Brain microvascular endothelial cell (primary cell): ENCODE measurements at regions not wholly inside any gene's neighbourhood (a gene's known extent, or its start where the extent isn't known, plus 50 kb on each side); places are given as distances from the start of the nearest gene placed in this dataset.
"Not testable (repeated sequence)": the region's sequence is repeated elsewhere in the genome, so short reads cannot be mapped to it uniquely, and the experiment has no call there.

Experiments
- DNase-seq: peaks from one replicate; pipeline ENCODE4 v3.0.0-alpha.2; 2020
- H3K27ac ChIP-seq: fragments of 250-450 bp; sonication (Bioruptor Pico); 2 replicates; pipeline ENCODE4 v1.5.1; 2020; ENCODE audit warnings: mild to moderate bottlenecking, moderate library complexity
- H3K27me3 ChIP-seq: fragments of 250-450 bp; sonication (Bioruptor Pico); replicated peaks from 2 replicates; pipeline ENCODE4 v1.5.1; 2020; ENCODE audit warnings: mild to moderate bottlenecking
- H3K36me3 ChIP-seq: fragments of 250-450 bp; sonication (Bioruptor Pico); replicated peaks from 2 replicates; pipeline ENCODE4 v1.5.1; 2020; ENCODE audit warnings: mild to moderate bottlenecking
- H3K4me3 ChIP-seq: 2 replicates; pipeline ENCODE4 v1.5.1; 2011; ENCODE audit warnings: low read depth, mild to moderate bottlenecking, control low read depth, low read length, moderate library complexity
- in situ Hi-C: cut with HindIII; loops from 2 replicates; pipeline ENCODE4 v1.10.0; 2017; ENCODE audit warnings: low sequenced_read_pairs, low pct_ligation_motif_present
- TF ChIP-seq, protein P1 (sequence below): IDR thresholded peaks from 2 replicates; pipeline ENCODE4 v1.5.1; 2011; ENCODE audit warnings: low read depth, mild to moderate bottlenecking, moderate library complexity, low read length, control low read depth, inconsistent platforms; ENCODE audit errors: missing control alignments

DNA sequence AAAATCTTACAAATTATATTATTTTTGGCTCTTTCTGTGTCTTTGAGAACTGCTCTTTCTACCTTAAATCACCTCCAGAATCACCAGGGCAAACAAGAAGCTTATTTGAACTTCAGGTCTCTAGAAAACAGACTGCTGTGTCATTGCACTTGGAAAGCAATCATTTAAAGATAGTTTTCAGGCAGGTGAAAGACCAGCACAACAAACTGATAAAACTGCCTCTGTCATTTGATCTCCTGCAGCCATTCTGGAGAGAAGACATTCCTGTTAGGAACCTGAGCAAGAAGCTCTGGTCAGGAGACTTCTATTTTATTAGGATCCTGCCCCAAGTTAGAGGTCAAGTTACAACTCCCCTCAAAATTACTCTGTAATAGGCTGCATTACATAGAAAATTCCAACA is 50.7 kb upstream of the AP4E1 start:
- Histone ChIP-seq H3K27me3 (no peaks in the 10 kb centered on the region), H3K36me3 (no peaks in the 10 kb centered on the region), H3K4me3 (no peak overlapping the region), H3K27ac (no peak overlapping the region)
- TF ChIP-seq, protein P1, sequence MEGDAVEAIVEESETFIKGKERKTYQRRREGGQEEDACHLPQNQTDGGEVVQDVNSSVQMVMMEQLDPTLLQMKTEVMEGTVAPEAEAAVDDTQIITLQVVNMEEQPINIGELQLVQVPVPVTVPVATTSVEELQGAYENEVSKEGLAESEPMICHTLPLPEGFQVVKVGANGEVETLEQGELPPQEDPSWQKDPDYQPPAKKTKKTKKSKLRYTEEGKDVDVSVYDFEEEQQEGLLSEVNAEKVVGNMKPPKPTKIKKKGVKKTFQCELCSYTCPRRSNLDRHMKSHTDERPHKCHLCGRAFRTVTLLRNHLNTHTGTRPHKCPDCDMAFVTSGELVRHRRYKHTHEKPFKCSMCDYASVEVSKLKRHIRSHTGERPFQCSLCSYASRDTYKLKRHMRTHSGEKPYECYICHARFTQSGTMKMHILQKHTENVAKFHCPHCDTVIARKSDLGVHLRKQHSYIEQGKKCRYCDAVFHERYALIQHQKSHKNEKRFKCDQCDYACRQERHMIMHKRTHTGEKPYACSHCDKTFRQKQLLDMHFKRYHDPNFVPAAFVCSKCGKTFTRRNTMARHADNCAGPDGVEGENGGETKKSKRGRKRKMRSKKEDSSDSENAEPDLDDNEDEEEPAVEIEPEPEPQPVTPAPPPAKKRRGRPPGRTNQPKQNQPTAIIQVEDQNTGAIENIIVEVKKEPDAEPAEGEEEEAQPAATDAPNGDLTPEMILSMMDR, result no peak
- in situ Hi-C loops, result no loop called here
- no peak for DNase-seq

DNA sequence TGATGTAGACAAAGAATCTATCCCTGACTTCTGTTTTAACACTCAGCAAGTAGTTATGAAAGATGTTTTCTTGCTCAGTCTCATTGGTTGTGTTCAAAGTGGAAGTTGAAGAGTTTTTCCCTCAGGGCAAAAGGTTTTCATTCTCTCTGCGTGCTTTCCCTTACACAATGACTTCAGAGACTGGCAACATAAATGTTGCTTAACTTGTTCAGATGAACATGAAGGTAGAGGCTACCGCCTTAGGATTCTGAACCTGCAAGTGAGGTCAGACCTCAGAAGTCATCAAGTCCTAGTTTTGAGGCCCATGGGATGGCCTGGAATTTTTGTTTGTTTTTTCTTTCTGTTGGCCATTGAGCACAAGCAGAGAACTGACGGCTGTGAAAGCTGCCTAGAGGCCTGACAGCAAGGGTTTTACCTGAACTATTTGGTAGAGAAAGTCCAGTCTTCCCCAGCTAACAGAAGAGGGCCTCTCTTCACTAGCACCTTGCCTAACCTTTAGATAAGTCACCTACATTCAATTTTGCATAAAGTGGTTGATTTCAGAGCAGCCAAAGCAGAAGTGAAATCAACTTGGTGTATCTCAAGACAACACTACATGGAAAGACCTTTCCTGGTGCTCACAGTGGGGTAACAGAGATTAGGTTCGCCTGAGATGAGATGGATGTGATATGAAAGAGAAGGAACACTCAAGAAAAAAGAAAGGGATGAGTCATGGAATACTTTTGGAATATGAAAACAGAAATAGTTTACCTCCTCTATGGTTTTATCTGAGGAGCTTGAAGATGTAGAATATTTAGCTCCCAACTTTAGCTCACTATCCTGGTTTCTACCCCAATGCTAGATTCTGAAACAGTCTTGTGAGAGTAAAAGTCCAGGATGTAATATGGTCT is 53.6 kb upstream of the AP4E1 start:
- Histone ChIP-seq H3K27ac (no peak overlapping the region), H3K36me3 (no peaks in the 10 kb centered on the region), H3K27me3 (no peaks in the 10 kb centered on the region), H3K4me3 (no peak overlapping the region)
- no peak for DNase-seq
- in situ Hi-C loops, result no loop called here
- TF ChIP-seq, protein P1, result no peak

DNA sequence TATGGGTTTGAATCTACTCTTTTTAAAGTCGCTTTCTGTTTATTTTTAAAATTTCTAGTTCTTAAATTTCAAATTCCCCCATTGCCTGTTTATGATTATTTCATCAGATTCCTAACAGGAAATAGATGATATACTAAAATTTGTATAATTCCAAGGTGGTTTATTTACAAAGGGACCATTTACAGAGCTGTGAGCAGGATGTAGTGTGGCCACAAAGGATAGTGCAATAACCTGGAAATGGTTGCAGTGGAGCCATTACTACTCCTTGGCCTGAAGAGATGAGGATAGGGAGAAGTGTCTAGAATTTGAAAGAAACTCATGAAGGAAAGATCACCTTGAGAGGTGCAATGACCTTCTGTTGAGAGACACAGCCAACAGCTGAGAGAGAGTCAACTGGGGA is 58.5 kb upstream of the AP4E1 start:
- Histone ChIP-seq H3K4me3 (no peak overlapping the region), H3K27me3 (no peaks in the 10 kb centered on the region), H3K27ac (no peak overlapping the region), H3K36me3 (no peaks in the 10 kb centered on the region)
- no peak for DNase-seq
- in situ Hi-C loops, result no loop called here
- TF ChIP-seq, protein P1, result no peak

DNA sequence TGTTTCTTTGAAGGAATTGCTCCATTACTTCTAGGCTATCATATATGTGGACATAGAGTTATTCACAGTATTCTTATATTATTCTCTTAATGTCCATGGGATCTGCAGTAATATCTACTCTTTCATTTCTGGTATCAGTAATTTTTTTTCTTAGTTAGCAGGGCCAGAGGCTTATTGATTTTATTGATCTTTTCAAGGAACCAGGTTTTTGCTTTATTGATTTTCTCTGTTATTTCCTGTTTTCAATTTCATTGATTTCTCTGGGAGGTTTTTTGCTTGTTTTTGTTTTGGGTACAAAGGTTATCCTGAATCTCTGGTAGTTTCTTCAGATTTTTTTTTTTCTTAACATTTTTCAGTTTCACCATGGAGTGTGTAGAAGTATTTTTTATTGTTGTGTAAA is 60.1 kb upstream of the AP4E1 start:
- in situ Hi-C loops, result no loop called here
- H3K27ac ChIP-seq, result no peak overlapping the region
- no peak overlapping the region for H3K4me3 ChIP-seq
- DNase-seq, result no peak
- no peaks in the 10 kb centered on the region for H3K27me3 ChIP-seq
- TF ChIP-seq, protein P1, result no peak
- H3K36me3 ChIP-seq, result no peaks in the 10 kb centered on the region

GRCh38 chr15:50845181-50845580 is 63.3 kb upstream of the AP4E1 start:
- H3K27ac ChIP-seq, in situ Hi-C loops, DNase-seq, H3K4me3 ChIP-seq, H3K27me3 ChIP-seq, H3K36me3 ChIP-seq: not testable (repeated sequence)

DNA sequence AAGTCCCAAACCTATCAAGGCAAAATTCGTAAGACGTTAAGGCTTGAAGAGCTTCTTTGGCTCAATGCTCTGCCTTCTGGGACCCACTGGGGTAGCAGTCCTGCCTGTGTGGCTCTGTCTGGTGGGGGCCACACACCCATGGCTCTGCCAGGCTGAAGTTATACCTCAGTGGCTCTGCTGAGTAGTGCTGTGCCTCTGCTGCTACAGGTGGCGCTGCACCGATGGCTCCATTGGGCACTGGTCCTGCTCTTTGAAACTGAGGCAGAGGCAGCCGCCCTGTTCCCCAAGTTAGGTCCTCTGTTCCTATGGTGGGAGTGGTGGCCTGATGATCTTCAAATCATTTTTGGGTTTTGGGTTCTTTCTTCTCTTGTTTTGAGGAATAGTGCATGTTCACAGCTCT is 68.0 kb upstream of the AP4E1 start:
- no peak overlapping the region for H3K4me3 ChIP-seq
- no peaks in the 10 kb centered on the region for H3K36me3 ChIP-seq
- no peak for DNase-seq
- TF ChIP-seq, protein P1, result peak; percentile 3
- no peak overlapping the region for H3K27ac ChIP-seq
- in situ Hi-C loops, result no loop called here
- H3K27me3 ChIP-seq, result no peaks in the 10 kb centered on the region
